WTC11 (cell line): ENCODE measurements at regions not wholly inside any gene's neighbourhood (a gene's known extent, or its start where the extent isn't known, plus 50 kb on each side); places are given as distances from the start of the nearest gene placed in this dataset.

Source experiments
- ATAC-seq: fragments of 200-7000 bp; cut with Tn5 transposase; 2 replicates; pipeline ENCODE4 v1.10.0; 2021; ENCODE audit warnings: mild to moderate bottlenecking, moderate library complexity
- CTCF ChIA-PET: fragments of 300-600 bp; sonication (Branson Sonifier 250); formaldehyde crosslinking; loops from one replicate; lab custom pipeline; 2021; ENCODE audit warnings: antibody characterized with exemption; lab: Charles Lee
- POLR2A ChIA-PET: fragments of 350-600 bp; sonication (Branson Sonifier 250); formaldehyde crosslinking; loops from one replicate; lab custom pipeline; 2021; ENCODE audit warnings: antibody characterized with exemption; lab: Charles Lee
- DNase-seq: peaks from one replicate; pipeline ENCODE4 v3.0.0; 2021; ENCODE audit warnings: low spot score
- H3K27ac Mint-ChIP-seq: 2 replicates; pipeline ENCODE4 v1.8.0; 2021; ENCODE audit warnings: mixed read lengths
- H3K27me3 Mint-ChIP-seq: 2 replicates; pipeline ENCODE4 v1.8.0; 2021; ENCODE audit warnings: low read depth, mild to moderate bottlenecking, moderate library complexity, mixed read lengths
- H3K36me3 Mint-ChIP-seq: 2 replicates; pipeline ENCODE4 v1.8.0; 2021; ENCODE audit warnings: mixed read lengths
- H3K4me1 Mint-ChIP-seq: 2 replicates; pipeline ENCODE4 v1.8.0; 2022; ENCODE audit warnings: mixed read lengths
- H3K4me3 Mint-ChIP-seq: 2 replicates; pipeline ENCODE4 v1.8.0; 2021; ENCODE audit warnings: mild to moderate bottlenecking, moderate library complexity, mixed read lengths
- H3K9me3 Mint-ChIP-seq: 2 replicates; pipeline ENCODE4 v1.8.0; 2021; ENCODE audit warnings: mixed read lengths
- CREM ChIP-seq: sonication (generic); formaldehyde crosslinking; IDR thresholded peaks from 2 replicates; pipeline ENCODE4 v1.8.1; 2022; ENCODE audit warnings: mild to moderate bottlenecking, missing genetic modification reagents, moderate library complexity
- JAZF1 ChIP-seq: fragments of 250-450 bp; sonication (Bioruptor Pico); IDR thresholded peaks from 2 replicates; pipeline ENCODE4 v1.9.0; 2021; ENCODE audit warnings: moderate library complexity, mild to moderate bottlenecking, inconsistent platforms
- KAT7 ChIP-seq: sonication (generic); formaldehyde crosslinking; IDR thresholded peaks from 2 replicates; pipeline ENCODE4 v1.8.1; 2023; ENCODE audit warnings: missing genetic modification reagents, mild to moderate bottlenecking, borderline replicate concordance
- MXD4 ChIP-seq: fragments of 250-450 bp; sonication (Bioruptor Pico); IDR thresholded peaks from 2 replicates; pipeline ENCODE4 v1.8.0; 2021; ENCODE audit warnings: mild to moderate bottlenecking, moderate library complexity, borderline replicate concordance
- NR3C1 ChIP-seq: sonication (generic); formaldehyde crosslinking; conservative IDR thresholded peaks from 2 replicates; pipeline ENCODE4 v1.8.1; 2023; ENCODE audit warnings: low read depth, mild to moderate bottlenecking, missing genetic modification reagents
- SMAD3 ChIP-seq: sonication (generic); formaldehyde crosslinking; IDR thresholded peaks from 2 replicates; pipeline ENCODE4 v1.8.0; 2022; ENCODE audit warnings: missing genetic modification reagents, mild to moderate bottlenecking, borderline replicate concordance
- TEAD4 ChIP-seq: sonication (generic); formaldehyde crosslinking; IDR thresholded peaks from 2 replicates; pipeline ENCODE4 v1.8.0; 2022; ENCODE audit warnings: mild to moderate bottlenecking, missing genetic modification reagents
- ZNF121 ChIP-seq: sonication (generic); formaldehyde crosslinking; IDR thresholded peaks from 2 replicates; pipeline ENCODE4 v1.8.0; 2023; ENCODE audit warnings: missing genetic modification reagents
- ZNF219 ChIP-seq: sonication (generic); formaldehyde crosslinking; IDR thresholded peaks from 2 replicates; pipeline ENCODE4 v1.8.0; 2023; ENCODE audit warnings: missing genetic modification reagents, mild to moderate bottlenecking, borderline replicate concordance
- ZNF263 ChIP-seq: sonication (generic); formaldehyde crosslinking; IDR thresholded peaks from 2 replicates; pipeline ENCODE4 v1.8.1; 2022; ENCODE audit warnings: low read depth, mild to moderate bottlenecking, moderate library complexity, missing genetic modification reagents
- ZNF396 ChIP-seq: fragments of 250-450 bp; sonication (Bioruptor Pico); IDR thresholded peaks from 2 replicates; pipeline ENCODE4 v1.8.0; 2021; ENCODE audit warnings: mild to moderate bottlenecking, moderate library complexity, borderline replicate concordance
- ZNF671 ChIP-seq: fragments of 250-450 bp; sonication (Bioruptor Pico); IDR thresholded peaks from 2 replicates; pipeline ENCODE4 v1.8.0; 2021; ENCODE audit warnings: mild to moderate bottlenecking
- TF ChIP-seq, protein P1 (sequence below): fragments of 250-450 bp; sonication (Bioruptor Pico); IDR thresholded peaks from 2 replicates; pipeline ENCODE4 v1.9.0; 2021; ENCODE audit warnings: moderate library complexity, mild to moderate bottlenecking, inconsistent platforms, borderline replicate concordance
- TF ChIP-seq, protein P2 (sequence below): sonication (generic); formaldehyde crosslinking; IDR thresholded peaks from 2 replicates; pipeline ENCODE4 v1.8.0; 2023; ENCODE audit warnings: missing genetic modification reagents
- TF ChIP-seq, protein P3 (sequence below): sonication (generic); formaldehyde crosslinking; IDR thresholded peaks from 2 replicates; pipeline ENCODE4 v1.8.1; 2022; ENCODE audit warnings: low read depth, missing genetic modification reagents, borderline replicate concordance
- TF ChIP-seq, protein P4 (sequence below): sonication (generic); formaldehyde crosslinking; conservative IDR thresholded peaks from 2 replicates; pipeline ENCODE4 v1.8.1; 2022; ENCODE audit warnings: mild to moderate bottlenecking, missing genetic modification reagents
- TF ChIP-seq, protein P5 (sequence below): sonication (generic); formaldehyde crosslinking; IDR thresholded peaks from 2 replicates; pipeline ENCODE4 v1.8.1; 2022; ENCODE audit warnings: mild to moderate bottlenecking, moderate library complexity, missing genetic modification reagents
- TF ChIP-seq, protein P6 (sequence below): sonication (generic); formaldehyde crosslinking; IDR thresholded peaks from 2 replicates; pipeline ENCODE4 v1.8.1; 2023; ENCODE audit warnings: mild to moderate bottlenecking, missing genetic modification reagents
- TF ChIP-seq, protein P7 (sequence below): fragments of 250-450 bp; sonication (Bioruptor Pico); IDR thresholded peaks from 2 replicates; pipeline ENCODE4 v2.1.2; 2022; ENCODE audit warnings: mild to moderate bottlenecking, moderate library complexity
- TF ChIP-seq, protein P8 (sequence below): sonication (generic); formaldehyde crosslinking; IDR thresholded peaks from 2 replicates; pipeline ENCODE4 v1.8.0; 2022; ENCODE audit warnings: mild to moderate bottlenecking, missing genetic modification reagents

DNA sequence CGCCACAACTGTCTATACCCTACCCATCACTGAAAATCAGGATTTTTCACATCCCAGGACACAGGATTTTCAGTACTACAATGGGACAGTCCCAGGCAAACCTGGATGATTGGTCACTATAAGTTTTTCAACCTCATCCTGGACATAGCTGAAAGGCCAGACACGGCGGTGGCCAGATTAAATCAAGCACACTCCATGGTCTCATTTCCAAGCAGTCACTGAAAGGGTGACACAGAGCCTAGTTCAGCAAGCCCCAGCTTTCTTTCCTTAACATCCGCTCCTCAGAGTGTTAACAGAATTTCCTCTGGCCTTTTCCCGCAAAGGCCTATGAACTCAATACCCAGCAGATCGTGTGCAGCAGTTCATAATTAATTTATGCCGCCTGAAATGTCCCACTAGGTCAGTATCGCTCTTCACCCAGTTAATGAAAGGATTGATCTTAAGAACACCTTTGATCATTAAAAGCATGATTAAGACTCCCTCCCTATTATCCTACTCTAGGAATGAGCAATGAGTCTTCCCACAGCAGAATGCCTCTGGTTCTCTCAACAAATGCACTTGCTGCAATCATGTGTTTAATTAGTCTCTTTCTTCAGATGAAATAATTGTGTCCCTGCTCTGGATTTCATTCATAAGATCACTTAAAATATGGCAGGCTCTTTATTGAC, 104.0 kb upstream of the NANOS1 start:
- H3K36me3 Mint-ChIP-seq, result peaks cover 2% of the 10 kb centered on the region
- H3K27ac Mint-ChIP-seq, result no peak overlapping the region
- H3K9me3 Mint-ChIP-seq, result peaks cover 7% of the 10 kb centered on the region
- H3K4me1 Mint-ChIP-seq, result no peaks in the 10 kb centered on the region
- DNase-seq (no peak), ATAC-seq (no peak)
- POLR2A ChIA-PET, result no interaction called here
- CTCF ChIA-PET, result no interaction called here
- no peak overlapping the region for H3K4me3 Mint-ChIP-seq
- peaks cover 2% of the 10 kb centered on the region; the same call in 1 of the 2 replicates for H3K27me3 Mint-ChIP-seq
- no peak for TF ChIP-seq SMAD3 (CRISPR knock-in tag)
- TF ChIP-seq ZNF671 (CRISPR knock-in tag), result no peak
- TF ChIP-seq, protein P1, sequence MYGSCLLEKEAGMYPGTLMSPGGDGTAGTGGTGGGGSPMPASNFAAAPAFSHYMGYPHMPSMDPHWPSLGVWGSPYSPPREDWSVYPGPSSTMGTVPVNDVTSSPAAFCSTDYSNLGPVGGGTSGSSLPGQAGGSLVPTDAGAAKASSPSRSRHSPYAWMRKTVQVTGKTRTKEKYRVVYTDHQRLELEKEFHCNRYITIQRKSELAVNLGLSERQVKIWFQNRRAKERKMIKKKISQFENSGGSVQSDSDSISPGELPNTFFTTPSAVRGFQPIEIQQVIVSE (CRISPR knock-in tag), result no peak
- TF ChIP-seq, protein P2, sequence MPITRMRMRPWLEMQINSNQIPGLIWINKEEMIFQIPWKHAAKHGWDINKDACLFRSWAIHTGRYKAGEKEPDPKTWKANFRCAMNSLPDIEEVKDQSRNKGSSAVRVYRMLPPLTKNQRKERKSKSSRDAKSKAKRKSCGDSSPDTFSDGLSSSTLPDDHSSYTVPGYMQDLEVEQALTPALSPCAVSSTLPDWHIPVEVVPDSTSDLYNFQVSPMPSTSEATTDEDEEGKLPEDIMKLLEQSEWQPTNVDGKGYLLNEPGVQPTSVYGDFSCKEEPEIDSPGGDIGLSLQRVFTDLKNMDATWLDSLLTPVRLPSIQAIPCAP (CRISPR knock-in tag), result no peak
- TF ChIP-seq, protein P3, sequence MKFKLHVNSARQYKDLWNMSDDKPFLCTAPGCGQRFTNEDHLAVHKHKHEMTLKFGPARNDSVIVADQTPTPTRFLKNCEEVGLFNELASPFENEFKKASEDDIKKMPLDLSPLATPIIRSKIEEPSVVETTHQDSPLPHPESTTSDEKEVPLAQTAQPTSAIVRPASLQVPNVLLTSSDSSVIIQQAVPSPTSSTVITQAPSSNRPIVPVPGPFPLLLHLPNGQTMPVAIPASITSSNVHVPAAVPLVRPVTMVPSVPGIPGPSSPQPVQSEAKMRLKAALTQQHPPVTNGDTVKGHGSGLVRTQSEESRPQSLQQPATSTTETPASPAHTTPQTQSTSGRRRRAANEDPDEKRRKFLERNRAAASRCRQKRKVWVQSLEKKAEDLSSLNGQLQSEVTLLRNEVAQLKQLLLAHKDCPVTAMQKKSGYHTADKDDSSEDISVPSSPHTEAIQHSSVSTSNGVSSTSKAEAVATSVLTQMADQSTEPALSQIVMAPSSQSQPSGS (CRISPR knock-in tag), result no peak
- TF ChIP-seq, all 79 proteins: peak for 0

DNA sequence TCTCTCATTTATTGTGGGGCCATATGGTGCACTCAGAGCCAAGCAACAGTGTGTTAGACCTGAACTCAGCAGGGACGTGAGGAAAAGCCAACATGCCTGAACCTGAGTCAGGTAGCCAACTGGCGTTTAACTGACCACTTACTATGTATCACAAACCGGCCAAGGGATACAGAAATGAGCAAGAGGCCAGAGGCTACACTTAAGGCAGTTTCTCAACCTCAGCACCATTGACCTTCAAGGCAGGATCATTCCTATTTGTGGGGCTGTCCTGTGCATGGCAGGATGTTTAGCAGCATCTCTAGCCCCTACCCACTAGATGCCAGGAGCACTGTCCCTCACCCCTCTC, 103.5 kb upstream of the NANOS1 start:
- no peaks in the 10 kb centered on the region for H3K4me1 Mint-ChIP-seq
- no peak for DNase-seq
- CTCF ChIA-PET, result no interaction called here

DNA sequence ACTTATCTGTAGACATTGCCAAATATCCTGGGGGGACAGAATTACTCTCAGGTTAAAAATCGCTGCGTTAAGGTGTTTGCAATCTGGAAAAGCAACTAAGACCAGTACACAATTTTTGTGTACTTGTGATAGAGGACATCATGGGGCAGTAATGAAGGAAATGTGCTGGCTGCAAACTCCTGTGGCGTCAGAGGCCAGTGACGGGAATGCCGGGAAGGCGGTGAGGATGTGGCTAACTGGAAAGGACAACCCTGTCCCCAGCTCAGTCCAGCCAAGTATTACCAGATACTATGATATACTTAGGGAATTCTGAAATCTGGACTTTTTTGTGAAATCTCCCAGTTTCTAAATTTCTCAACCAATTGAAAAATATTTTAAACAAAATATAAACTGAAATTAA, 103.1 kb upstream of the NANOS1 start:
- no peak for DNase-seq
- no peak overlapping the region for H3K27ac Mint-ChIP-seq
- ChIA-PET POLR2A (no interaction called here), CTCF (no interaction called here)
- no peaks in the 10 kb centered on the region for H3K4me1 Mint-ChIP-seq
- no peak for ATAC-seq
- H3K9me3 Mint-ChIP-seq, result peaks cover 16% of the 10 kb centered on the region
- no peak overlapping the region for H3K4me3 Mint-ChIP-seq
- peaks cover 6% of the 10 kb centered on the region; the same call in 1 of the 2 replicates for H3K27me3 Mint-ChIP-seq
- H3K36me3 Mint-ChIP-seq, result peaks cover 10% of the 10 kb centered on the region
- TF ChIP-seq, protein P4, sequence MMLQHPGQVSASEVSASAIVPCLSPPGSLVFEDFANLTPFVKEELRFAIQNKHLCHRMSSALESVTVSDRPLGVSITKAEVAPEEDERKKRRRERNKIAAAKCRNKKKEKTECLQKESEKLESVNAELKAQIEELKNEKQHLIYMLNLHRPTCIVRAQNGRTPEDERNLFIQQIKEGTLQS (CRISPR knock-in tag), result no peak
- TF ChIP-seq, protein P3 (CRISPR knock-in tag), result no peak
- TF ChIP-seq NR3C1 (CRISPR knock-in tag), result no peak
- TF ChIP-seq, protein P5, sequence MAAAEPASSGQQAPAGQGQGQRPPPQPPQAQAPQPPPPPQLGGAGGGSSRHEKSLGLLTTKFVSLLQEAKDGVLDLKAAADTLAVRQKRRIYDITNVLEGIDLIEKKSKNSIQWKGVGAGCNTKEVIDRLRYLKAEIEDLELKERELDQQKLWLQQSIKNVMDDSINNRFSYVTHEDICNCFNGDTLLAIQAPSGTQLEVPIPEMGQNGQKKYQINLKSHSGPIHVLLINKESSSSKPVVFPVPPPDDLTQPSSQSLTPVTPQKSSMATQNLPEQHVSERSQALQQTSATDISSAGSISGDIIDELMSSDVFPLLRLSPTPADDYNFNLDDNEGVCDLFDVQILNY (CRISPR knock-in tag), result no peak
- no peak for TF ChIP-seq ZNF219
- TF ChIP-seq, protein P2 (CRISPR knock-in tag), result no peak
- no peak for TF ChIP-seq ZNF263 (CRISPR knock-in tag)
- TF ChIP-seq, protein P6, sequence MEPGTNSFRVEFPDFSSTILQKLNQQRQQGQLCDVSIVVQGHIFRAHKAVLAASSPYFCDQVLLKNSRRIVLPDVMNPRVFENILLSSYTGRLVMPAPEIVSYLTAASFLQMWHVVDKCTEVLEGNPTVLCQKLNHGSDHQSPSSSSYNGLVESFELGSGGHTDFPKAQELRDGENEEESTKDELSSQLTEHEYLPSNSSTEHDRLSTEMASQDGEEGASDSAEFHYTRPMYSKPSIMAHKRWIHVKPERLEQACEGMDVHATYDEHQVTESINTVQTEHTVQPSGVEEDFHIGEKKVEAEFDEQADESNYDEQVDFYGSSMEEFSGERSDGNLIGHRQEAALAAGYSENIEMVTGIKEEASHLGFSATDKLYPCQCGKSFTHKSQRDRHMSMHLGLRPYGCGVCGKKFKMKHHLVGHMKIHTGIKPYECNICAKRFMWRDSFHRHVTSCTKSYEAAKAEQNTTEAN (CRISPR knock-in tag), result no peak
- no peak for TF ChIP-seq JAZF1 (CRISPR knock-in tag)
- TF ChIP-seq, protein P7, sequence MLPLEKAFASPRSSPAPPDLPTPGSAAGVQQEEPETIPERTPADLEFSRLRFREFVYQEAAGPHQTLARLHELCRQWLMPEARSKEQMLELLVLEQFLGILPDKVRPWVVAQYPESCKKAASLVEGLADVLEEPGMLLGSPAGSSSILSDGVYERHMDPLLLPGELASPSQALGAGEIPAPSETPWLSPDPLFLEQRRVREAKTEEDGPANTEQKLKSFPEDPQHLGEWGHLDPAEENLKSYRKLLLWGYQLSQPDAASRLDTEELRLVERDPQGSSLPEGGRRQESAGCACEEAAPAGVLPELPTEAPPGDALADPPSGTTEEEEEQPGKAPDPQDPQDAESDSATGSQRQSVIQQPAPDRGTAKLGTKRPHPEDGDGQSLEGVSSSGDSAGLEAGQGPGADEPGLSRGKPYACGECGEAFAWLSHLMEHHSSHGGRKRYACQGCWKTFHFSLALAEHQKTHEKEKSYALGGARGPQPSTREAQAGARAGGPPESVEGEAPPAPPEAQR (CRISPR knock-in tag), result no peak
- TF ChIP-seq CREM (CRISPR knock-in tag), result no peak
- TF ChIP-seq, protein P8, sequence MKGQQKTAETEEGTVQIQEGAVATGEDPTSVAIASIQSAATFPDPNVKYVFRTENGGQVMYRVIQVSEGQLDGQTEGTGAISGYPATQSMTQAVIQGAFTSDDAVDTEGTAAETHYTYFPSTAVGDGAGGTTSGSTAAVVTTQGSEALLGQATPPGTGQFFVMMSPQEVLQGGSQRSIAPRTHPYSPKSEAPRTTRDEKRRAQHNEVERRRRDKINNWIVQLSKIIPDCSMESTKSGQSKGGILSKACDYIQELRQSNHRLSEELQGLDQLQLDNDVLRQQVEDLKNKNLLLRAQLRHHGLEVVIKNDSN (CRISPR knock-in tag), result no peak
- TF ChIP-seq ZNF121 (CRISPR knock-in tag), result no peak
- TF ChIP-seq MXD4 (CRISPR knock-in tag), result no peak
- TF ChIP-seq ZNF396 (CRISPR knock-in tag), result no peak
- no peak for TF ChIP-seq KAT7 (CRISPR knock-in tag)

More for the DNA sequence above, 103.5 kb upstream of the NANOS1 start:
- Mint-ChIP-seq H3K27me3 (peaks cover 6% of the 10 kb centered on the region; the same call in 1 of the 2 replicates), H3K9me3 (peaks cover 12% of the 10 kb centered on the region), H3K4me3 (no peak overlapping the region), H3K27ac (no peak overlapping the region), H3K36me3 (peaks cover 7% of the 10 kb centered on the region)
- no peak for ATAC-seq
- POLR2A ChIA-PET, result no interaction called here
- no peak for TF ChIP-seq TEAD4 (CRISPR knock-in tag)
